Thoracic aorta (tissue), 2 donors: ENCODE measurements at regions not wholly inside any gene's neighbourhood (a gene's known extent, or its start where the extent isn't known, plus 50 kb on each side); places are given as distances from the start of the nearest gene placed in this dataset.
"Not testable (repeated sequence)": the region's sequence is repeated elsewhere in the genome, so short reads cannot be mapped to it uniquely, and the experiment has no call there.

Experiments used
- ATAC-seq: fragments of 150-250 bp; one replicate; pipeline ENCODE4 v1.8.0; 2017; ENCODE audit warnings: low read depth; ENCODE audit not compliant: insufficient number of reproducible peaks, low FRiP score
- DNase-seq: peaks from one replicate; pipeline ENCODE4 v3.0.0-alpha.2; 2020; ENCODE audit warnings: low spot score
- H3K27ac ChIP-seq, 2 donors: fragments of 200-600 bp; sonication (generic); 1 replicate in 1 of 2; 2 replicates in 1 of 2; pipeline ENCODE4 v1.5.1; 2016; ENCODE audit warnings: mild to moderate bottlenecking in 2 of 2, moderate library complexity in 2 of 2
- H3K27me3 ChIP-seq: fragments of 200-600 bp; sonication (generic); replicated peaks from 2 replicates; pipeline ENCODE4 v1.6.0; 2016; ENCODE audit warnings: mild to moderate bottlenecking; ENCODE audit not compliant: insufficient read depth
- H3K36me3 ChIP-seq: fragments of 200-600 bp; sonication (generic); one replicate; pipeline ENCODE4 v1.5.1; 2016
- H3K4me1 ChIP-seq, 2 donors: fragments of 200-600 bp; sonication (generic); 1 replicate in 1 of 2; 2 replicates in 1 of 2; pipeline versions ENCODE4 v1.5.1 to v1.6.0; 2016; ENCODE audit warnings: low read depth in 2 of 2, mild to moderate bottlenecking in 1 of 2; ENCODE audit not compliant: control insufficient read depth in 1 of 2
- H3K4me3 ChIP-seq: fragments of 200-600 bp; sonication (generic); 2 replicates; pipeline ENCODE4 v1.5.1; 2016; ENCODE audit warnings: mild to moderate bottlenecking
- H3K9me3 ChIP-seq: fragments of 200-600 bp; sonication (generic); 2 replicates; pipeline ENCODE4 v1.5.1; 2016
- CTCF ChIP-seq: fragments of 200-600 bp; sonication (generic); IDR thresholded peaks from one replicate; pipeline ENCODE4 v1.5.1; 2019; ENCODE audit warnings: antibody characterized with exemption

GRCh38 chr6:105526225-105526872, 123.5 kb upstream of the PREP start:
- Histone ChIP-seq H3K27ac (no peak overlapping the region), H3K4me3 (no peak overlapping the region), H3K36me3 (no peaks in the 10 kb centered on the region), H3K4me1 (no peaks in the 10 kb centered on the region), H3K9me3 (no peaks in the 10 kb centered on the region), H3K27me3 (no peaks in the 10 kb centered on the region)
- DNase-seq (no peak), ATAC-seq (no peak)
- no peak for TF ChIP-seq CTCF

GRCh38 chr6:105522626-105523322, 119.9 kb upstream of the PREP start:
- Histone ChIP-seq H3K36me3 (no peaks in the 10 kb centered on the region), H3K4me1 (no peaks in the 10 kb centered on the region), H3K27ac (no peak overlapping the region), H3K27me3 (no peaks in the 10 kb centered on the region), H3K9me3 (no peaks in the 10 kb centered on the region), H3K4me3 (no peak overlapping the region)
- TF ChIP-seq CTCF = no peak
- ATAC-seq = no peak
- no peak for DNase-seq

GRCh38 chr6:105519954-105520353, 117.1 kb upstream of the PREP start:
- H3K27me3 ChIP-seq = no peaks in the 10 kb centered on the region
- no peaks in the 10 kb centered on the region for H3K36me3 ChIP-seq
- TF ChIP-seq CTCF = no peak
- DNase-seq (no peak), ATAC-seq (no peak)
- no peaks in the 10 kb centered on the region for H3K9me3 ChIP-seq
- no peak overlapping the region for H3K27ac ChIP-seq
- no peaks in the 10 kb centered on the region for H3K4me1 ChIP-seq
- H3K4me3 ChIP-seq = no peak overlapping the region

- not testable (repeated sequence) for H3K4me1 ChIP-seq, ATAC-seq, DNase-seq, H3K27me3 ChIP-seq, H3K36me3 ChIP-seq, H3K27ac ChIP-seq, H3K9me3 ChIP-seq, H3K4me3 ChIP-seq
Measured at GRCh38 chr6:105518993-105519392, 116.1 kb upstream of the PREP start.

- no peak for TF ChIP-seq CTCF
- Histone ChIP-seq H3K36me3 (no peaks in the 10 kb centered on the region), H3K9me3 (no peaks in the 10 kb centered on the region), H3K27me3 (no peaks in the 10 kb centered on the region), H3K27ac (no peak overlapping the region), H3K4me1 (no peaks in the 10 kb centered on the region), H3K4me3 (no peak overlapping the region)
- DNase-seq = no peak
- no peak for ATAC-seq
Measured at GRCh38 chr6:105515054-105515453, 112.2 kb upstream of the PREP start.
